HG02973 (cell line): ENCODE measurements at regions not wholly inside any gene's neighbourhood (a gene's known extent, or its start where the extent isn't known, plus 50 kb on each side); places are given as distances from the start of the nearest gene placed in this dataset.

Experiments
- ATAC-seq: cut with Tn5 transposase; IDR thresholded peaks from one replicate; pipeline ENCODE4 v1.9.1; 2021; ENCODE audit warnings: moderate library complexity; ENCODE audit not compliant: unreplicated experiment

- ATAC-seq, result no peak
Measured at GRCh38 chr7:47724335-47724982, 142.5 kb upstream of the TNS3 start.

- no peak for ATAC-seq
Measured at GRCh38 chr7:47722126-47722525, 140.2 kb upstream of the TNS3 start.

- no peak for ATAC-seq
Measured at GRCh38 chr7:47721670-47722069, 139.8 kb upstream of the TNS3 start.

- no peak for ATAC-seq
Measured at GRCh38 chr7:47720907-47721244, 139.0 kb upstream of the TNS3 start.

GRCh38 chr7:47720141-47720906, 138.4 kb upstream of the TNS3 start:
- ATAC-seq, result peak; percentile 76

GRCh38 chr7:47719675-47720074, 137.8 kb upstream of the TNS3 start:
- ATAC-seq, result no peak

GRCh38 chr7:47715631-47716068, 133.7 kb upstream of the TNS3 start:
- peak; percentile 12 for ATAC-seq

GRCh38 chr7:47714669-47715607, 133.0 kb upstream of the TNS3 start:
- peak; percentile 96 for ATAC-seq

GRCh38 chr7:47713595-47713994, 131.7 kb upstream of the TNS3 start:
- ATAC-seq, result no peak

GRCh38 chr7:47712416-47712815, 130.5 kb upstream of the TNS3 start:
- no peak for ATAC-seq

- ATAC-seq, result no peak
Measured at GRCh38 chr7:47711776-47712175, 129.9 kb upstream of the TNS3 start.

GRCh38 chr7:47710201-47710935, 128.5 kb upstream of the TNS3 start:
- ATAC-seq, result no peak

GRCh38 chr7:47709451-47709850, 127.5 kb upstream of the TNS3 start:
- ATAC-seq, result no peak

GRCh38 chr7:47709051-47709450, 127.1 kb upstream of the TNS3 start:
- ATAC-seq, result no peak

GRCh38 chr7:47707583-47707982, 125.7 kb upstream of the TNS3 start:
- ATAC-seq, result no peak

GRCh38 chr7:47704936-47705335, 123.0 kb upstream of the TNS3 start:
- no peak for ATAC-seq

GRCh38 chr7:47702080-47702479, 120.2 kb upstream of the TNS3 start:
- no peak for ATAC-seq

GRCh38 chr7:47698386-47698785, 116.5 kb upstream of the TNS3 start:
- ATAC-seq, result no peak

GRCh38 chr7:47697543-47697942, 115.6 kb upstream of the TNS3 start:
- ATAC-seq, result no peak

GRCh38 chr7:47696152-47696710, 114.3 kb upstream of the TNS3 start:
- ATAC-seq, result no peak

- no peak for ATAC-seq
Measured at GRCh38 chr7:47693216-47693615, 111.3 kb upstream of the TNS3 start.
